SK-N-SH (cell line): ENCODE measurements at regions not wholly inside any gene's neighbourhood (a gene's known extent, or its start where the extent isn't known, plus 50 kb on each side); places are given as distances from the start of the nearest gene placed in this dataset.

Experiments
- CTCF ChIA-PET: fragments of 300-600, 350-600 bp; formaldehyde crosslinking; extraction: SDS; loops from one replicate; lab custom pipeline; 2021; lab: Yijun Ruan, JAX
- POLR2A ChIA-PET: fragments of 350-600 bp; sonication (Branson Sonifier 250); formaldehyde crosslinking; extraction: SDS; loops from one replicate; lab custom pipeline; 2020; ENCODE audit warnings: antibody characterized with exemption, inconsistent platforms; lab: Yijun Ruan, JAX
- DNase-seq: peaks from one replicate; pipeline ENCODE4 v3.0.0; 2012
- H2AFZ ChIP-seq: fragments of 200-600 bp; sonication (generic); 2 replicates; pipeline ENCODE4 v1.8.1; 2016; ENCODE audit warnings: antibody characterized with exemption, mild to moderate bottlenecking, low read depth
- H3F3A ChIP-seq: fragments of 200-600 bp; sonication (generic); replicated peaks from 2 replicates; pipeline ENCODE3; 2016; ENCODE audit warnings: antibody characterized with exemption, mild to moderate bottlenecking; ENCODE audit not compliant: insufficient read depth
- H3K27ac ChIP-seq, 2 experiments: fragments of 200-500 bp in 1 of 2; fragments of 200-600 bp in 1 of 2; sonication (Bioruptor generic) in 1 of 2; sonication (generic), shearing (Covaris generic) in 1 of 2; 2 replicates each; pipeline versions ENCODE4 v1.5.1 to v1.6.1; 2014 to 2016; ENCODE audit warnings: low read depth in 2 of 2, inconsistent platforms in 1 of 2, low read length in 1 of 2, mild to moderate bottlenecking in 1 of 2, mixed read lengths in 1 of 2
- H3K27me3 ChIP-seq: fragments of 200-600 bp; sonication (generic), shearing (Covaris generic); 2 replicates; pipeline ENCODE4 v1.6.1; 2016; ENCODE audit warnings: mixed run types; ENCODE audit not compliant: insufficient read depth
- H3K36me3 ChIP-seq, 2 experiments: fragments of 200-500 bp in 1 of 2; fragments of 200-600 bp in 1 of 2; sonication (Bioruptor generic) in 1 of 2; sonication (generic) in 1 of 2; replicated peaks in 1 of 2; 2 replicates each; pipeline versions ENCODE3 to v1.5.1; 2014 to 2016; ENCODE audit warnings: low read length in 1 of 2, mild to moderate bottlenecking in 1 of 2; ENCODE audit not compliant: insufficient read depth in 2 of 2, control insufficient read depth in 1 of 2
- H3K4me1 ChIP-seq, 2 experiments: fragments of 200-500 bp in 1 of 2; fragments of 200-600 bp in 1 of 2; sonication (Bioruptor generic) in 1 of 2; sonication (generic), shearing (Covaris generic) in 1 of 2; 2 replicates each; pipeline versions ENCODE4 v1.5.1 to v1.6.1; 2014 to 2016; ENCODE audit warnings: low read depth in 1 of 2, low read length in 1 of 2, mixed run types in 1 of 2; ENCODE audit not compliant: insufficient read depth in 2 of 2, control insufficient read depth in 1 of 2
- H3K4me2 ChIP-seq: fragments of 200-600 bp; sonication (generic), shearing (Covaris generic); 2 replicates; pipeline ENCODE4 v1.6.1; 2017; ENCODE audit warnings: mixed run types
- H3K4me3 ChIP-seq, 2 experiments: fragments of 200-500 bp in 1 of 2; fragments of 200-600 bp in 1 of 2; sonication (Bioruptor generic) in 1 of 2; sonication (generic), shearing (Covaris generic) in 1 of 2; 2 replicates each; pipeline versions ENCODE4 v1.5.1 to v1.8.1; 2014 to 2016; ENCODE audit warnings: low read depth in 2 of 2, inconsistent platforms in 1 of 2, low read length in 1 of 2, mild to moderate bottlenecking in 1 of 2, mixed read lengths in 1 of 2, moderate library complexity in 1 of 2
- H3K79me2 ChIP-seq: fragments of 200-600 bp; sonication (generic); 2 replicates; pipeline ENCODE4 v1.8.1; 2017; ENCODE audit warnings: mild to moderate bottlenecking; ENCODE audit not compliant: insufficient read depth
- H3K9ac ChIP-seq: fragments of 200-600 bp; sonication (generic); 2 replicates; pipeline ENCODE4 v1.6.1; 2017; ENCODE audit warnings: mixed run types
- H3K9me2 ChIP-seq: fragments of 200-600 bp; sonication (generic); 2 replicates; pipeline ENCODE4 v1.6.1; 2017; ENCODE audit warnings: mixed run types
- H3K9me3 ChIP-seq: fragments of 200-600 bp; sonication (generic); 2 replicates; pipeline ENCODE4 v1.6.1; 2017; ENCODE audit warnings: mixed run types, mild to moderate bottlenecking, moderate library complexity
- H4K20me1 ChIP-seq: fragments of 200-600 bp; sonication (generic); 2 replicates; pipeline ENCODE4 v1.6.1; 2017; ENCODE audit warnings: mild to moderate bottlenecking, mixed run types; ENCODE audit not compliant: insufficient read depth
- CTCF ChIP-seq: fragments of 200-600 bp; sonication (generic); IDR thresholded peaks from 2 replicates; pipeline ENCODE4 v1.6.1; 2017; ENCODE audit warnings: antibody characterized with exemption, mild to moderate bottlenecking, moderate library complexity
- EP300 ChIP-seq, 2 experiments: IDR thresholded peaks; 2 replicates each; pipeline versions ENCODE4 v1.4.0 to v1.6.1; 2012; ENCODE audit warnings: borderline replicate concordance in 1 of 2, low read depth in 1 of 2, low read length in 1 of 2
- FOSL2 ChIP-seq: IDR thresholded peaks from 2 replicates; pipeline ENCODE4 v1.4.0; 2012; ENCODE audit warnings: low read depth, mild to moderate bottlenecking, moderate library complexity, borderline replicate concordance
- GATA2 ChIP-seq: sonication (generic); formaldehyde crosslinking; IDR thresholded peaks from 2 replicates; pipeline ENCODE4 v1.5.0; 2020; ENCODE audit warnings: mild to moderate bottlenecking, missing genetic modification reagents
- SIN3A ChIP-seq: IDR thresholded peaks from 2 replicates; pipeline ENCODE4 v1.6.1; 2012; ENCODE audit warnings: low read depth, mild to moderate bottlenecking, low read length, moderate library complexity, borderline replicate concordance
- SMC3 ChIP-seq: IDR thresholded peaks from 2 replicates; pipeline ENCODE4 v1.6.1; 2012; ENCODE audit warnings: low read depth, low read length, improper control_type of control experiment
- YY1 ChIP-seq: IDR thresholded peaks from 2 replicates; pipeline ENCODE4 v1.4.0; 2012; ENCODE audit warnings: low read depth, mild to moderate bottlenecking
- WGBS: methylation state at CpG from one replicate; pipeline ENCODE4 v1.1.6; 2017; ENCODE audit warnings: low lambda C conversion rate; 5-methylcytosine and 5-hydroxymethylcytosine counted together
- TF ChIP-seq, protein P1 (sequence below): IDR thresholded peaks from 2 replicates; pipeline ENCODE4 v1.6.1; 2012; ENCODE audit warnings: mild to moderate bottlenecking, low read depth, low read length, moderate library complexity

GRCh38 chr1:177451191-177451590, 280.4 kb downstream of the BRINP2 start:
- Histone ChIP-seq H3K4me3 (no peak overlapping the region), H2AFZ (no peak overlapping the region), H3K4me2 (no peak overlapping the region), H4K20me1 (no peaks in the 10 kb centered on the region), H3F3A (no peaks in the 10 kb centered on the region), H3K9ac (no peak overlapping the region), H3K9me3 (no peaks in the 10 kb centered on the region), H3K27ac (no peak overlapping the region), H3K27me3 (no peaks in the 10 kb centered on the region), H3K36me3 (no peaks in the 10 kb centered on the region), H3K79me2 (no peaks in the 10 kb centered on the region), H3K9me2 (no peaks in the 10 kb centered on the region), H3K4me1 (no peaks in the 10 kb centered on the region; a peak in 1 of 4 replicates)
- DNase-seq, result no peak
- WGBS, result 22% methylated on average over 2 of the region's 2 CpGs
- TF ChIP-seq, protein P1, sequence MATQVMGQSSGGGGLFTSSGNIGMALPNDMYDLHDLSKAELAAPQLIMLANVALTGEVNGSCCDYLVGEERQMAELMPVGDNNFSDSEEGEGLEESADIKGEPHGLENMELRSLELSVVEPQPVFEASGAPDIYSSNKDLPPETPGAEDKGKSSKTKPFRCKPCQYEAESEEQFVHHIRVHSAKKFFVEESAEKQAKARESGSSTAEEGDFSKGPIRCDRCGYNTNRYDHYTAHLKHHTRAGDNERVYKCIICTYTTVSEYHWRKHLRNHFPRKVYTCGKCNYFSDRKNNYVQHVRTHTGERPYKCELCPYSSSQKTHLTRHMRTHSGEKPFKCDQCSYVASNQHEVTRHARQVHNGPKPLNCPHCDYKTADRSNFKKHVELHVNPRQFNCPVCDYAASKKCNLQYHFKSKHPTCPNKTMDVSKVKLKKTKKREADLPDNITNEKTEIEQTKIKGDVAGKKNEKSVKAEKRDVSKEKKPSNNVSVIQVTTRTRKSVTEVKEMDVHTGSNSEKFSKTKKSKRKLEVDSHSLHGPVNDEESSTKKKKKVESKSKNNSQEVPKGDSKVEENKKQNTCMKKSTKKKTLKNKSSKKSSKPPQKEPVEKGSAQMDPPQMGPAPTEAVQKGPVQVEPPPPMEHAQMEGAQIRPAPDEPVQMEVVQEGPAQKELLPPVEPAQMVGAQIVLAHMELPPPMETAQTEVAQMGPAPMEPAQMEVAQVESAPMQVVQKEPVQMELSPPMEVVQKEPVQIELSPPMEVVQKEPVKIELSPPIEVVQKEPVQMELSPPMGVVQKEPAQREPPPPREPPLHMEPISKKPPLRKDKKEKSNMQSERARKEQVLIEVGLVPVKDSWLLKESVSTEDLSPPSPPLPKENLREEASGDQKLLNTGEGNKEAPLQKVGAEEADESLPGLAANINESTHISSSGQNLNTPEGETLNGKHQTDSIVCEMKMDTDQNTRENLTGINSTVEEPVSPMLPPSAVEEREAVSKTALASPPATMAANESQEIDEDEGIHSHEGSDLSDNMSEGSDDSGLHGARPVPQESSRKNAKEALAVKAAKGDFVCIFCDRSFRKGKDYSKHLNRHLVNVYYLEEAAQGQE, result no peak
- TF ChIP-seq EP300 (IDR thresholded peaks at IDR 0.05; ENCODE audit: borderline replicate concordance in 1 of 2, low read depth in 1 of 2, low read length in 1 of 2) (no peak), GATA2 (CRISPR knock-in tag) (no peak), CTCF (no peak), YY1 (no peak), FOSL2 (no peak), SMC3 (no peak)
- ChIA-PET POLR2A (no interaction called here), CTCF (no interaction called here)

- POLR2A ChIA-PET, result no interaction called here
- no peaks in the 10 kb centered on the region for H4K20me1 ChIP-seq
- 9% methylated on average over 5 of the region's 5 CpGs for WGBS
- no peak for DNase-seq
- no peaks in the 10 kb centered on the region for H3K79me2 ChIP-seq
- CTCF ChIA-PET, result interaction anchor here (0.8 to 2.9 kb wide), 3 partner anchors 11 to 16 kb away, joined by 3 to 9 read pairs (median 3); no protein-coding TSS in a partner anchor
- no peaks in the 10 kb centered on the region for H3K36me3 ChIP-seq
- H3F3A ChIP-seq, result no peaks in the 10 kb centered on the region
- H3K27ac ChIP-seq, result no peak overlapping the region
- no peaks in the 10 kb centered on the region; a peak in 1 of 4 replicates for H3K4me1 ChIP-seq
- no peak overlapping the region for H3K4me2 ChIP-seq
- H2AFZ ChIP-seq, result no peak overlapping the region
- no peaks in the 10 kb centered on the region for H3K9me2 ChIP-seq
- H3K9me3 ChIP-seq, result no peaks in the 10 kb centered on the region
- TF ChIP-seq FOSL2 (no peak), SIN3A (no peak), EP300 (IDR thresholded peaks at IDR 0.05; ENCODE audit: borderline replicate concordance in 1 of 2, low read depth in 1 of 2, low read length in 1 of 2) (no peak)
- H3K27me3 ChIP-seq, result no peaks in the 10 kb centered on the region
- no peak overlapping the region for H3K4me3 ChIP-seq
- no peak overlapping the region for H3K9ac ChIP-seq
These were observed 278.0 kb downstream of the BRINP2 start for GRCh38 chr1:177448652-177449357.
